ENCODE measurements at regions not wholly inside any gene's neighbourhood (a gene's known extent, or its start where the extent isn't known, plus 50 kb on each side); places are given as distances from the start of the nearest gene placed in this dataset.

DNA sequence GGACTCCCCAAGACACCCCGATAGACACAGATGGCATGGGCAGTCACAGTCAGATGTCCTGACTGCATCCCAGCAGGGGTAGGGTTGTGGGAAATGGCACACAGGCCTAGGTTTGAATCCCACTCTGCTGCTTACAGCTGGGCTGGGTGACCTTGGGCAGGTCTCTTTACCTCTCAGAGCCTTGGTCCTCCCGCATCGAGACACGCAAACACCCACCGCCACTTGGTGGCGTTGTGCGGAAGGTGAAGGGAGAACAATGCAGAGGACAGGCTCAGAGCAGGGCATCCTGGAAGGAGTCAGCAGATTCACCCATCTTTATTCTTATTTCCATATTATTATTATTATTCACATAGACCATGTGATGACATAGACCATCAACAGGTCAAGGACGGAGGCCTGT, 140.5 kb downstream of the MIAT start:
- no peak for DNase-seq (ENCODE audit: low spot score)
- in situ Hi-C loops (cut with HindIII; ENCODE audit: low sequenced_read_pairs): no loop called here

DNA sequence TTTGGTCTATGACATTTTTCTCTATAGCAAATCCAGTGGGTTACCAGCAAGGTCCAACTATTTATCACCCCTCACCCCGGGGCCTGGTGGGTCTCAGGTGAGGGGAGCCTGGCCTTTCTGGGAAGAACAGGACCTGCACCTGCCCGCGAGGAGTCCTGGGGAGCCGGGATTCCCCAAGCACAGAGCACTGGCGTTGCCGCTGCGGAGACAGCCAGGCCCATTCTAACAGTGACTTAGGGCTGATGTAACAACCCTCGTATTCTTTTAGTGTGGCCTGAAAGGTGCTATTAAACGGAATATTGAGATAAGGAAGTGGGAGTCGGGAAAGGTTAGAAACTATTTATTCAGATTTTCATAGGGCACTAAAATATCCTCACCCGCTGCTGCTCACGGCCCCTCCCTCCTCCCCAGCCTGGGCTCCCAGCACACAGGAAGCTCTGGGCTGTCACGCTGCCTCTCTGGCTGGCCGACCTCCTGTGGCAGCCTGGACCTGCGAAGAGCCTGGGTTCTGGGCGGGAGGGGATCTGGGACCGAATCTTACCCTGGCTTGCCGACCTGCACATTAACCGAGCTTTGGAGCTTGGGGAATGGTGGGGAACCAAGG, 141.2 kb downstream of the MIAT start:
- DNase-seq (ENCODE audit: low spot score): no peak
- in situ Hi-C loops (cut with HindIII; ENCODE audit: low sequenced_read_pairs): no loop called here

DNA sequence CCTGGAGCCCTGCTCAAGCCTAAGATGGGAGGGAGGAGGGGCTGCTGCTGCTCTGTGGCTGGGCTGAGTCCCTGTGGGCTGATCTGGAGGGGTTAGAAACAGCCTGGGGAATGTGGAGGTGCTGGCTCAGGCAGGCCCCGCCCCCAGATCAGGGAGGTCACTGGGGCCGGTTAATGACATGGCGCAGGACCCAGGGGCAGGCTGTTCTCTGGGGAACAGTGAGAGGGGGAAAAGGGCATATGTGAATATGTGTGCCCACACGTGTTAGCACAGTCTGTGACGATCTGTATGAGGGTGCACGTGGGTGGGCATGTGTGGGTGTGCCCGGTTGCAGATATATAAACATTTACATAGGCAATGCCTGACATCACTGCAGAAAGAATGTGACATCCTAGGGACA, 143.5 kb downstream of the MIAT start:
- in situ Hi-C loops (cut with HindIII; ENCODE audit: low sequenced_read_pairs): no loop called here
- DNase-seq (ENCODE audit: low spot score): no peak

DNA sequence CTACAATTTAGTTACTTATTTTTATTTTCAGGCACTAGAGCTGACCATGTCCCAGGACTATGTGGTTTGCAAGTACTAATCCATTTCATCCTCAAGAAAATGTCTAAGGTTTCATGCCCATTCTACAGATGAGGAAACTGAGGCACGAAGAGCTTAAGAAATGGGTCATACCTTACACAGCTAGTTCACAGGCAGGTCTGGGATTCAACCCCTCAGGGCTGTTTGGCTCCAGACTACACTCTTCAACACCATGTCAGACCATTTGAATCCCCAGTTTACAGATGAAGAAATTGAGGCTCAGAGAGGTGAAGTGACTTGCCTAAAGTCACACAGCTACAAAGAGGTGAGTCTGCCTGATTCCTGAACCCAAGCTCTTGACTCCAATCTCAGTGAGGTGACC, 144.1 kb downstream of the MIAT start:
- in situ Hi-C loops (cut with HindIII; ENCODE audit: low sequenced_read_pairs): no loop called here

DNA sequence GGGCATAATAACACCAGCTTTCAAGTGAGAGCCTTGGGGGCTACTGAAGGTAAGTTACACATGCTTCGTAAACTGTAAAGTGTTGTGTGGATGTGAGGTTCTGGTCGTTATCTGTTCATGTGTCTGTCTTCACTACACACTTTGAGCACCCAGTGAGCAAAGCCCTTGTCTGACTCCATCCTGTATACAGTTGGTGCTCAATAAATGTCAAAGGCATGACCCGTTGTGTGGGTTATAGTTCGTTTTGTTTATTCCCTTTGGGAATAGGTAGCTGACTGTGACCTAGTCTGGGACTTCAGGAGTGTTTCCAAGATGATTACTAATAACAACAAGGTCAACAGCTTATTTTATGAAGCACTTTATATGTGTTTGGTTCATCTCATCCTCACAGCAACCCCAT, 146.9 kb downstream of the MIAT start:
- DNase-seq (ENCODE audit: low spot score): no peak
- in situ Hi-C loops (cut with HindIII; ENCODE audit: low sequenced_read_pairs): no loop called here

More for the DNA sequence above, 144.1 kb downstream of the MIAT start:
- no peak for DNase-seq (ENCODE audit: low spot score)

DNA sequence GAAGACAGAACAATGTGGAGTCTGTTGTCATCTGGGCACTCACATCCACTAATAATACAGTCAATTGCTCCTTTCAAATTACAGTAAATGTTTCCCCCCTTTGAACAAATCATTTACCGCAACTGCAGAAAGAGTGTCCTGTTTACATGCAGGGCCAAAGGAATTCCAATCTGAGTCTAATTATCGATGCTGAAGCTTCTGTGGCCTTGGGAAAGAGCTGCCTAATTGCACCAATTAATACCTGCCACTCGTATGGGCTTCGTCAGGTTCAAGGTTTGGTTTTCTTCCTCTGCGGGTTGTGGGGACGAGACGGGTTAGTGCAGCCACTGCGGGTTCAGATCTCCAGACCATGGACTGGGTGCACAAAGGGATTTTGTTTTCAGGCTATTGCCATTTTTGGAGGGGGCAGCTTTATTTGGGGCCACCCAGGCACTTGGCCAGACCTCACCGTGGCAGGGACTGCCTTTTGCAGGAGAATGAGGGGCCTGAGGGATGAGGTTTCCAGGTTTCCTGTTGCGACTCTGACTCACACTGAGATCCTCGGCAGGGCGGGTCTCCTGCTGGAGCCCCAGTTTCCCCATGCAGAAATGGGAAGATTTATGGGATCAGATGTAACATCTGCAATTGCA, 147.6 kb downstream of the MIAT start:
- DNase-seq (ENCODE audit: low spot score): no peak
- in situ Hi-C loops (cut with HindIII; ENCODE audit: low sequenced_read_pairs): no loop called here

DNA sequence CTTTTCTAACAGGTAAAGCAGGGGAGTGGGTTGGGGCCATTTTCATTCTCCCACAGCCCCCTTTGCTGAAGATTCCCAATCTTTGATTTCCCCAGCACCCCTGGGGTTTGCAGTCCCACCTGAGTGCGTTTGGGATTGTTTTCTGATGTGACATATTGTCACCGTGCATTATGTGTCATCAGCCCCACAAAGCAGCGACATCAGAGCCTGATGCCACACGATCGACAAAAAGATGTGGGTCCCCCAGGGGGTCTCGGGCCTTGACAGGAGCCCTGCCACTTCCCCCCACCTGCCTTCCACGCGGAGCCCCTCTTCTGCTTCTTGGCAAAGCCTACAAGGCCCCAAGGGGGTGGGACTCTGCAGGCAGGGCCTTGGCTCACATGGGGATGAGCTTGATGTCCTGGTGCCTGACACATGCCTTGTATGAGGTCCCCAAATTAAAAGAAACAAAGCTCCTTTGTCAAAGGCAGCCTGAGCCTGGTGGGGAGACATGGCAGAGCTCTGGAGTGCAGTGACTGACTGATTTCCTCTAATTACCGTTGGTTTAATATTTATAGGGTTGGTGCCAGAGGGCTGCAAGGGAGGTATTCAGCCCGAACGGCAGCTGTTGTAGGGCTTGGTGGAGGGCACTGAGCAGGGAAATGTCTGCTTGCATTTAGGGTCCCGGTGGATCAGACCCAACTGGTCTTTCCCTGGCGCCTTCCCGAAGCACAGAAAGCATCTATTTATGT, 149.2 kb downstream of the MIAT start:
- in situ Hi-C loops (cut with HindIII; ENCODE audit: low sequenced_read_pairs): no loop called here
- DNase-seq (ENCODE audit: low spot score): no peak

DNA sequence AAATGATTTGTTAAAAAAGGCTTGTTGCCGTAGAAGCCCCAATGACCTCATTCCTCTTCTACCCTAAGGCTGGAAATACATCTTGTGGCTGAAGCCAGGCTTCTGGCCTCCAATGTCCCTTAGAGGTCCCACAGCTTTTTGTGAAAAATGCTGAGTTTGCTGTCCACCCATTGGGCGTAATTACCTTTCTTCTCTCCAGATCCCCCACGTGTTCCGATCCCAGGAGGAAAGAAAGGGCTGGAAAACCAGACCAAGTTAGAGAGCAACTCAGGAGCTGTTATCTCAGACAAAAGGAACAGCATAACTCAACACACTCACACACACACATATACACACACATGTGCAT, 154.2 kb downstream of the MIAT start:
- in situ Hi-C loops (cut with HindIII; ENCODE audit: low sequenced_read_pairs): no loop called here
- no peak for DNase-seq (ENCODE audit: low spot score)

DNA sequence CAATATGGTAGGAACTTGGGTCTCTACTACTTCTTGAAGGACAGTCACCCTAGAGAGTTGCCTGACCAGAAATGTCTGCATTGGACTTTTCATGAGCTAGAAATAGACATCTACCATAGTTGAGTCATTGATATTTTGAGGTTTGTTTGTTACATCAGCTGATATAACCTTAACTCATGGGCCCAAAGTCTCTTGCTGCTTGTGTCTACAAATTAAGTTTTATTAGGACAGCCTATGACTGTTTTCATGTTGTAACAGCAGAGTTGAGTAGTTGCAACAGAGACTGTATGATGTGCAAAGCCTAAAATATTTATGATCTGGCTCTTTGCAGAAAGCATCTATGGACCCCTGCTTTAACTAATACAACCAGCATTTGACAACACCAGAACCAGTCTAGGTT, 155.3 kb downstream of the MIAT start:
- in situ Hi-C loops (cut with HindIII; ENCODE audit: low sequenced_read_pairs): no loop called here
- no peak for DNase-seq (ENCODE audit: low spot score)

DNA sequence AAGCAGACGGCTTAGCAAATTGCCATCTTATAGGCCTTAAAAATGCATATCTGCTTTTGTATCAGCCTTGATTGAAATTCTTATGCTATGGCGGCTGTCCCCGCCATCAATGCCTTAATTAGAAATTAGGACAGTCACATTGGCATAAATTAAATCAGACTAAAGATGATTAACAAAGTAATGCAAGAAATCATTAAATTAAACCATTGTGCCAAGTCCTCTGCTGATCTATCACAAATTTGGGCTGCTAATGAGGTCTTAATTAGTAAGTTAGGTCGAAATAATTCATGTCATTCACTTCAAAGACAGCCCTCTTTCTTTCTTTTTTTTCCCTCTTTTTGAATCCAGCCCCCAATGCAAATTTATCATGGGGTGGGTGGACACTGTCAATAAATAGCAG, 159.3 kb downstream of the MIAT start:
- no peak for DNase-seq (ENCODE audit: low spot score)
- in situ Hi-C loops (cut with HindIII; ENCODE audit: low sequenced_read_pairs): no loop called here

DNA sequence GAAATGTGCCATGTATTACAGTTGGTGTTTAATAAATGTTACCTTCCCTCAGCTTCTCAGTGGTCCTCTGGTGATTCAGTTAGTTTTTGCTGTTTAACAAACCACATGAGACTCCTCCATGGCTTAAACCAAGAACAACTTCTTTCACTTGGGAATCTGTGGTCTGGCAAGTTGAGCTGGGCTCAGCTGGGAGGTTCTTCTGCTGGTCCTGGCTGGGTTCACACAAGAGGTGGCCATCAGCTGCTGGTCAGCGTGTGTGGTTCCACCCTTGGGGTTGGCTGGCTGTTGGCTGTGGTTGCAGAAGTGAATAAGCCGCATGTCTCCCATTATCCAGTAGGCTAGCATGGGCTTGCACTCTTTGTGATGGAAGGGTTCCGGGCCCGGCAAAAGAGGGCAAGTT, 160.5 kb downstream of the MIAT start:
- in situ Hi-C loops (cut with HindIII; ENCODE audit: low sequenced_read_pairs): no loop called here
- DNase-seq (ENCODE audit: low spot score): no peak

DNA sequence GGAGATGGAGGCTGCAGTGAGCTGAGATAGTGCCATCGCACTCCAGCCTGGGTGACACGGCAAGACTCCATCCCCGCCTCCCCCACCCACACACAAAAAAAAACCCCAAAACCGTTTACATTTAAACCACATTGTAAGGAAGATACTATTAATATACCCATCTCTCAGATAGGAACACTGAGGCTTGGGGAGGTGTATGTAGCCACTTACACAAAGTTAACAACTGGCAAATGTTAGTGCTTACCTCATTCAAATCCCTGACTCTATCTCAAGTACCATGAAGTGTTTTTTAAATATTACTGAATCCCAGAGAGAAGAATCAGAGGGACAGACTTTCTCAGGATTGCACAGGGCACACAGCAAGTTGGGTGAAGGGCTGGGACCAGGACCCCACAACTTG, 164.5 kb downstream of the MIAT start:
- in situ Hi-C loops (cut with HindIII; ENCODE audit: low sequenced_read_pairs): no loop called here
- no peak for DNase-seq (ENCODE audit: low spot score)

DNA sequence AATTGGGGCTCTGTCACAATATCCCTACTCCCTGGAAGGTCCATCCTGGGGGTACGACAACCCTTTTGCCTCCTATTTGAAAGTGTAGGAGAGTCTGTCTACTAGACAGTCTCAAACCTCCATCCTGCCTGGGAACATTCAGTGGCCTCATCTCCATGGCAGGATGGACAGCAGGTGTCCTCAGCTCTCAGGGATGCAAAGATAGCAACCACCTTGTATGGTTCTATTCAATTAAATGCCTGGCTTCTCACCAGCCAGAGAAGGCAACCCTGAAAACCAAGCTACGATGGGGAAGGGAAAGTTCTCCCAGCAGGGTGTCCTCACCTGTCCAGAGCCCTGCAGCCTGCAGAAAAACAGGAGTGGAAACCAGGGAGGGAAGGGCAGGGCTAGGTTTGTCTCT, 164.9 kb downstream of the MIAT start:
- in situ Hi-C loops (cut with HindIII; ENCODE audit: low sequenced_read_pairs): no loop called here
- DNase-seq (ENCODE audit: low spot score): no peak

DNA sequence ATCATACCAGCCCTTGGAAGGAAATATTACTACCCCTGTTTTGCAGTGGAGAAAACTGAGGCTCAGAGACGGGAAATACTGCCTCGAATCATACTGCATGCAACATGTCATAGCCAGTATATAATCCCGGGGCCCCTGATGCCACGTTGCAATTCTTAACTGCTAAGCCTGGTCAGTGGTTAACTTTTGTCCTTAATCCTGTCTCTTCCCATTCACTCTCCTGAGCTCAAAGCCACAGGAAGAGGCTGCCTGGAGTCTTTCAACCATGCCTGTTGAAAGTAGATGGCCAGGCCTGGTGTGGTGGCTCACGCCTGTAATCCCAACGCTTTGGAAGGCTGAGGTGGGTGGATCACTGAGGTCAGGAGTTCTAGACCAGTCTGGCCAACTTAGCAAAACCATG, 166.6 kb downstream of the MIAT start:
- no peak for DNase-seq (ENCODE audit: low spot score)
- in situ Hi-C loops (cut with HindIII; ENCODE audit: low sequenced_read_pairs): no loop called here

DNA sequence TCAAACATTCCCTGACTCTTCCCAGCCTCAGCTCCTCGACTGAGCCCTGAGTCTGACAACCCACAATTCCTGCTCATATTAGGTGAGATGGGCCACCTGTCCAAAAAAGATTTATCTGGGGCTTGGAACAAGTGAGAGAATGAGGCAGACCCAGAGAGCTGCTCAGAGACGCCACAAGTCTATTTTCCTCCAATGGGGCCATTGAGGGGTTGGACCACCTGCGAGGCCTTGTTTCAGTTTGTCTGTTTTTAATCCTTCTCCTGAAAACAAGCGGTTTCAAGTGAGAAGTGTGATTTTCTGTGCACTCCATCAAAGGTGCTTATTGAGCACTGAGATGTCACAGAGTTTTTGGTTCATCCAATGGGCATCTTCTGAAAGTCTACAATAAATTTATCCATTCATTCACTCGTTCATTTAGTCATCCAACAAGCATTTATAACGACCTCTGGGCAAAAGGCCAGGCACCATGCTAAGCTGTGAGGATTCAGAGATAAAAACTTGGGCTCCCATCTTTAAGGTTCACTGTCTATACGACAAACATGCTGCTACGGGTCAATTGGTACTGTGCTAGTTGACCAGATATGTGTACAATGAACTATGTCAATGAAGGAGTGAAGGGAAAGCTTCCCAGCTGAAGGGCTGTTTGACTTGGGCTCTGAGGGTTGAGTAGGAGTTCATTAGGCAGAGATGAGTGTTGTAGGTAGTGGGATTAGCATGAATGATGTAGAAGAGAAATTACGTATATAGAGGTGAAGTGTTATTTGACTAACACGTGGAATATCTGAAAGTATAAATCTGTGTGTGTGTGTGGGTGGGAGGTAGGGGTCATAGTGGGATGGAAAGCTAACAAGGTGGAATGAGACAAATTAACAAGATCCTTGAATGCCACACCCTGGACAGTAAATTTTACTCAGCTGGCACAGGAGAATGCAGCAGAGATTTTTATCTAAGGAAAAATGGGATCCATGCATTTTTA, 168.9 kb downstream of the MIAT start:
- DNase-seq (ENCODE audit: low spot score): no peak
- in situ Hi-C loops (cut with HindIII; ENCODE audit: low sequenced_read_pairs): no loop called here

DNA sequence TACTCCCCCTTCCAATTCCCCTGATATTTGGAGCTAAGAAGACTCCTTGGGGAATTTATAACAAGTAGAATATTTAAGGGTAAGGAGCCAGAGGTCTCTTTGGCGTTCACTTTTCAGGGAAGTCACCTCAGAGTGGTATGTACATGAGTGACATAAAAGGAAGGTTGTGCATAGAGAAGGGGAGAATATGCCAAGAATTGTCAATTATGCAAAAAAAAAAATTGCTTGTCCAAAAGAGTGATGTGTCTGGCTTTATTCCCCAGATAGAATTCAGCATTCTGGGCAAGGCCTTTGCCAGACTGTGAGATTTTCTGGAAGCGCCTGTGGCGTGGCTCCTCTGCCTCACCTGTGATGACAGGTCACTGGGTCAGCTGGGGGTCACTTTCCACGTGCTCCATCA, 170.2 kb downstream of the MIAT start:
- in situ Hi-C loops (cut with HindIII; ENCODE audit: low sequenced_read_pairs): no loop called here
- DNase-seq (ENCODE audit: low spot score): no peak

DNA sequence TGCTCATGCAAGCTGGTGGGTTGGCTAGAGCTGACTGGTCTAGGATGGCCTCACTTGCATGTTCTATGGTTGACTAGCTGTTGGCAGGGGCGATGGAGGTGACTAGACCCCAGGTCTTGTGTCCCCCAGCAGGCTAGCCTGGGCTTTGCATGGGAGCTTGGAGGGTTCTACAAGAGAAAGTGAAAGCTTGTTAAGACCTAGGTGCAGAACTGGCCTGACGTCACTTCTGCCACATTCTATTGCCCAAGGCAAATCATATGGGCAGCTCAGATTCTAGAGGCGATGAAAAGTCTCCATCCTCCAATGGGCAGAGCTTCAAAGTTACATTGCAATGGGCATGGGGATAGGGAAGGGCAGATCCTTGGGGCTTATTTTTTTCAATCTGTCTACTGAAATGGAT, 170.9 kb downstream of the MIAT start:
- DNase-seq (ENCODE audit: low spot score): no peak
- in situ Hi-C loops (cut with HindIII; ENCODE audit: low sequenced_read_pairs): no loop called here

DNA sequence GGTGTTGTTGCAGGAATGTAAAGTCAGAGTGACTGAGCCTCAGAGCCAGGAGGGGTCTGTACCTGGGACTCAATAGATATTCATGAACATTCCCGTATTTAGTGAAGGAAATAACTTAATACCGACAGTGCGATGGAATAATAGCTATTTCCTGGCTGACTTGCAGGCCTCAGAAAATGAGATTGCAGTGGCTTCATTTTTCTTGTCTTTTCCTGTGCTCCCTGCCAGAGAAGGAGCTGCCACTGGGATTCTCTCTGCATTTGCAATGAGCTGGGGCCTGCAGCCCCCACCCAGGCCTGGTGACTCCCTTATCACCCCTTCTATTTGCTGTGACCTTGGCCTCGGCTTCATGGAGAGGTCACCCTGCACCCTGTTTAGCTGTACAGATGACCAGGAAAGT, 173.4 kb downstream of the MIAT start:
- in situ Hi-C loops (cut with HindIII; ENCODE audit: low sequenced_read_pairs): no loop called here
- DNase-seq (ENCODE audit: low spot score): no peak

DNA sequence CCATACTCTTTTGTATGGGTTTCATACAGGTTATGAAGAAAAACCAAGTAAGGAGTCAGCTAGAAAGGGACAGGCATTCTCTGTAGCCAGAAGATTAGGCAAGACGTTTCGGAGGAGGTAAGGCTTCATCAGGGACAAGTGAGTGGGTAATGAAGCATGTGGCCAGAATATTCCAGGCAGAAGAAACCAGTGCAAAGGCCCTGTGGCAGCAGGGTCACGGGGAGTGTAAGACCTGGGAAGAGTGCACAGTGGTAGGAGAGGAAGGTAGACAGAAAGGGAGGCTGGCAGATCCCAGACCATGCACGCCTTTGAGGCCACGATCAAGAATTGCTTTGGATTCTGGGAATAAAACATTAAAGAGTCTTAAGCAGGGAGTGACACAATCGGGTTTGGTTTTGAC, 177.6 kb downstream of the MIAT start:
- in situ Hi-C loops (cut with HindIII; ENCODE audit: low sequenced_read_pairs): no loop called here
- no peak for DNase-seq (ENCODE audit: low spot score)

DNA sequence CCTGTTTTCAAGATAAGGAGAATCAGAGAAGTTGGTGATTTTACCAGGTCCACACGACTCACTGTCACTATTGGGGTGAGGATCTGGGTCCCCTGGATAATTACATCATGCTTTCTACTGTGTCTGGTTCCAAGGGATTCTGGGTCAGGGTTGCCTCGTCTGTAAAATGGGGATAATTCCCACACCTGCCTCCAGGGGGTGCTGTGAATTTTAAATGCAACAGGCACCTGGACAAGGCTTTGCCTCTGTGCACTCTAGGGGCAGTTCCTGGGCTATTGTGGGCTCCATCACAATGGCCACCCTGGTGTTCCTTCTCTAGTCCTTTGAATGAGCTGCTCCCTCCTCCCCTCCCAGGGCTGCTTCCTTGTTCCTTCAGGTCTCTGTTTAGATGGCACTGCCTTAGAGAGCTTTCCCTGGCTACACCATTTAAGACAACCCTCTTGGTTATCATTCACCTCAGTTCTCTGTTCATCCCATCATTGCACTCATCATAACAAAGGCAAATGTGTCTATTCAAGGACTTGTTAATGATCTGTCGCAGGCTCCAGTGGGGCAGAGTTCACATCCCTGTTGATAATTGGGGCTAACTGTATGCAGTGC, 178.6 kb downstream of the MIAT start:
- DNase-seq (ENCODE audit: low spot score): no peak
- in situ Hi-C loops (cut with HindIII; ENCODE audit: low sequenced_read_pairs): no loop called here

All from G401 (cell line).